Body of pancreas (tissue), 4 donors: ENCODE measurements at regions not wholly inside any gene's neighbourhood (a gene's known extent, or its start where the extent isn't known, plus 50 kb on each side); places are given as distances from the start of the nearest gene placed in this dataset.

Experiments used
- POLR2A ChIP-seq, 3 donors: fragments of 450-650 bp; IDR thresholded peaks; one replicate each; pipeline ENCODE4 v1.6.1; 2016; ENCODE audit warnings: antibody characterized with exemption in 3 of 3, mild to moderate bottlenecking in 2 of 3
- TF ChIP-seq, protein P1 (sequence below), 7 experiments: fragments of 450-650 bp in 4 of 7; fragments of 200-600 bp in 3 of 7; sonication (generic) in 3 of 7; IDR thresholded peaks; one replicate each; pipeline ENCODE4 v1.5.1; 2016 to 2019; ENCODE audit warnings: antibody characterized with exemption in 7 of 7

DNA sequence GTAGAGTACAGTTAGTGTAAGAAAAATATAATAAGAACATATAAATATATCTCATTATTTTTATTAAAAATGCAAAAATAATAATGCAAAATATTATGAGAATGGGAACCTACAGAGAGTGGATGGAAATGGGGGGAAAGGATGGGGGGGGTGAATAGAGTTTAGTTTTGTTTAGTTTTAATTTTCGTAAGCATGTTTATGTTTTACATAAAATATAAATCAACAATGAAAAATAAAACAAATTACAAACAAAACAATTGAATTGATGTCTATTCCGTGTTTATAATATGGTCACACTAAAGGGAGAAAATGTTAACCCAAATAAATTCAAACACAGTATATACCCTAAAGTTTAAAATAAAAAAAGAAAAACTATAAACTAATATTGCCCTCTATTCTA lies 1717.4 kb upstream of the SPRY2 start:
- no peak for TF ChIP-seq POLR2A (IDR thresholded peaks at IDR 0.05)
- TF ChIP-seq, protein P1, sequence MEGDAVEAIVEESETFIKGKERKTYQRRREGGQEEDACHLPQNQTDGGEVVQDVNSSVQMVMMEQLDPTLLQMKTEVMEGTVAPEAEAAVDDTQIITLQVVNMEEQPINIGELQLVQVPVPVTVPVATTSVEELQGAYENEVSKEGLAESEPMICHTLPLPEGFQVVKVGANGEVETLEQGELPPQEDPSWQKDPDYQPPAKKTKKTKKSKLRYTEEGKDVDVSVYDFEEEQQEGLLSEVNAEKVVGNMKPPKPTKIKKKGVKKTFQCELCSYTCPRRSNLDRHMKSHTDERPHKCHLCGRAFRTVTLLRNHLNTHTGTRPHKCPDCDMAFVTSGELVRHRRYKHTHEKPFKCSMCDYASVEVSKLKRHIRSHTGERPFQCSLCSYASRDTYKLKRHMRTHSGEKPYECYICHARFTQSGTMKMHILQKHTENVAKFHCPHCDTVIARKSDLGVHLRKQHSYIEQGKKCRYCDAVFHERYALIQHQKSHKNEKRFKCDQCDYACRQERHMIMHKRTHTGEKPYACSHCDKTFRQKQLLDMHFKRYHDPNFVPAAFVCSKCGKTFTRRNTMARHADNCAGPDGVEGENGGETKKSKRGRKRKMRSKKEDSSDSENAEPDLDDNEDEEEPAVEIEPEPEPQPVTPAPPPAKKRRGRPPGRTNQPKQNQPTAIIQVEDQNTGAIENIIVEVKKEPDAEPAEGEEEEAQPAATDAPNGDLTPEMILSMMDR (IDR thresholded peaks at IDR 0.05) = no peak
